ENCODE measurements at regions not wholly inside any gene's neighbourhood (a gene's known extent, or its start where the extent isn't known, plus 50 kb on each side); places are given as distances from the start of the nearest gene placed in this dataset.

DNA sequence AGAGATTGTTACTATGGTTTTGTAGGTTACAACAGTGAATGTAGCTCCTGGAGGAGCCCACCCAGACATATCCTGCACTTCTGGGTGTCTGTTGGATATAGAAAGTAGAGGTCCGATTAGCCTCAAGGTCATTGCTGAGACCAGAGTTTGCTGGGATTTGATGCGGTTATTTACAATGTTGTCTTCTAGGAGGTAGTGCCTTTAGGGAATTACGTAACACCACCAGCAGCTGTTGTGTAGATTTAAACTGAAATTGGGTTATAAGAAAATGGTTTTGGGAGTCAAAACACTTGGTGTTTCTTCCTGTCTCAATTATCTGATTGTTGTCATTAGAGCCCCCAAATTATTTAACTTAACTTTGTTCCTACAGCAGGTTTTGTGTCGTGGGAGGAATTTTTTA, 225.3 kb upstream of the PELI2 start:
- Histone ChIP-seq H3K27me3 (replicated peaks in 2 of 5; ENCODE audit: control insufficient read depth in 4 of 5, insufficient read depth in 5 of 5, low read length in 4 of 5) (no peaks in the 10 kb centered on the region), H3K9me3 (ENCODE audit: control extremely low read depth in 1 of 5, control insufficient read depth in 4 of 5, insufficient read depth in 2 of 5, low read depth in 1 of 5, low read length in 4 of 5) (no peaks in the 10 kb centered on the region), H3K36me3 (ENCODE audit: control insufficient read depth in 4 of 4, insufficient read depth in 4 of 4, low read length in 3 of 4) (no peaks in the 10 kb centered on the region), H3K4me3 (ENCODE audit: control insufficient read depth in 1 of 7, extremely low read depth in 1 of 7, insufficient read depth in 4 of 7, low read depth in 2 of 7, low read length in 6 of 7) (no peak overlapping the region), H3K27ac (ENCODE audit: insufficient read depth in 1 of 2, low read depth in 1 of 2, low read length in 2 of 2, poor library complexity in 1 of 2, severe bottlenecking in 2 of 2) (no peak overlapping the region), H3K4me1 (ENCODE audit: control extremely low read depth in 1 of 4, control insufficient read depth in 4 of 4, insufficient read depth in 4 of 4, low read length in 3 of 4) (no peaks in the 10 kb centered on the region)
- CTCF ChIA-PET, result no interaction called here
- DNase-seq, result no peak
- WGBS (ENCODE audit: insufficient coverage), result 94% methylated on average over 3 of the region's 4 CpGs
- POLR2A ChIA-PET, result interaction anchor here (0.6 kb wide), 1 partner anchor 257 kb away, joined by 3 read pairs; no protein-coding TSS in a partner anchor

DNA sequence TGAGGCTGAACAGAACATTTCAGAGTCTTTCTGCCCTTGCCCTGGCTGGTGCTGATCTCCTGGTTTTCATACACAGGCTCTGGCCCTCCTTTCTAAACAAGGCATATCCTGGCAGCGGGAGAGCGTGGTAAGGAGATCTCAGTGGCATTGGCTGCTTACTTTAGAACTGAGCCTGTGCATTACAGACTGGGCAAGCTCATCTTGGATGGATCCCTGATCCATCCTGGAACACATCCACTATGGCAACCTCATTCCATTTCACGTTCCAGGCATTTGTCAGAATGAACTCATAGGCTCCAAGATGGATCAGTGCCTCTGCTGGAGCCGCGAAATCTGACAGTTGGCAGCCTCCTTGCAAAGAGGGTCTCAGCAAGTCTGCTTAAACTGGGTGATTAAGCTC, 224.5 kb upstream of the PELI2 start:
- ChIA-PET CTCF (no interaction called here), POLR2A (no interaction called here)
- no peak for DNase-seq
- Histone ChIP-seq H3K27ac (ENCODE audit: insufficient read depth in 1 of 2, low read depth in 1 of 2, low read length in 2 of 2, poor library complexity in 1 of 2, severe bottlenecking in 2 of 2) (no peak overlapping the region), H3K4me3 (ENCODE audit: control insufficient read depth in 1 of 7, extremely low read depth in 1 of 7, insufficient read depth in 4 of 7, low read depth in 2 of 7, low read length in 6 of 7) (no peak overlapping the region), H3K9me3 (ENCODE audit: control extremely low read depth in 1 of 5, control insufficient read depth in 4 of 5, insufficient read depth in 2 of 5, low read depth in 1 of 5, low read length in 4 of 5) (no peaks in the 10 kb centered on the region), H3K27me3 (replicated peaks in 2 of 5; ENCODE audit: control insufficient read depth in 4 of 5, insufficient read depth in 5 of 5, low read length in 4 of 5) (no peaks in the 10 kb centered on the region), H3K36me3 (ENCODE audit: control insufficient read depth in 4 of 4, insufficient read depth in 4 of 4, low read length in 3 of 4) (no peaks in the 10 kb centered on the region), H3K4me1 (ENCODE audit: control extremely low read depth in 1 of 4, control insufficient read depth in 4 of 4, insufficient read depth in 4 of 4, low read length in 3 of 4) (no peaks in the 10 kb centered on the region)
- WGBS (ENCODE audit: insufficient coverage), result 99% methylated on average over 5 of the region's 5 CpGs

DNA sequence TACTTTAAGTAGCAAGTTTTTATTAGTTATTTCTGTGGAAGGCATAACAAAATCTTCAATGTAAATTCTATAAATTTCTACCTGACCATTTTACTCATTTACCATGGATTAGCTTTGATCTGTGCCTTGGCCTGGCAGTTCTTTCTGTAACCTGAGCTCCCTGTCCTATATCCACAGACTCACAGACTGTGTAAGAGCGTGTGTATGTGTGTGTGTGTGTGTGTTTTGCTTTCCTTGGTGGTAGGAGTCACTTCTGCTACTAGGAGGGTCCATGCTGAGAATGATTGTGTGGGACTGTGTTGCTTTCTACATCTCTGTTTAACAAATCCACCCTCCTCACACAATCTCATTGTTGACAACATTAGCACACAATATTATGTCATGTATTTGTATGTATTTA, 221.2 kb upstream of the PELI2 start:
- no peaks in the 10 kb centered on the region for H3K36me3 ChIP-seq (ENCODE audit: control insufficient read depth in 4 of 4, insufficient read depth in 4 of 4, low read length in 3 of 4)
- H3K9me3 ChIP-seq (ENCODE audit: control extremely low read depth in 1 of 5, control insufficient read depth in 4 of 5, insufficient read depth in 2 of 5, low read depth in 1 of 5, low read length in 4 of 5), result no peaks in the 10 kb centered on the region
- H3K27ac ChIP-seq (ENCODE audit: insufficient read depth in 1 of 2, low read depth in 1 of 2, low read length in 2 of 2, poor library complexity in 1 of 2, severe bottlenecking in 2 of 2), result no peak overlapping the region
- no peaks in the 10 kb centered on the region for H3K4me1 ChIP-seq (ENCODE audit: control extremely low read depth in 1 of 4, control insufficient read depth in 4 of 4, insufficient read depth in 4 of 4, low read length in 3 of 4)
- ChIA-PET POLR2A (no interaction called here), CTCF (no interaction called here)
- DNase-seq, result no peak
- H3K27me3 ChIP-seq (replicated peaks in 2 of 5; ENCODE audit: control insufficient read depth in 4 of 5, insufficient read depth in 5 of 5, low read length in 4 of 5), result no peaks in the 10 kb centered on the region
- no CpG with 5 or more reads among the region's 1 CpG for WGBS (ENCODE audit: insufficient coverage)
- H3K4me3 ChIP-seq (ENCODE audit: control insufficient read depth in 1 of 7, extremely low read depth in 1 of 7, insufficient read depth in 4 of 7, low read depth in 2 of 7, low read length in 6 of 7), result no peak overlapping the region

DNA sequence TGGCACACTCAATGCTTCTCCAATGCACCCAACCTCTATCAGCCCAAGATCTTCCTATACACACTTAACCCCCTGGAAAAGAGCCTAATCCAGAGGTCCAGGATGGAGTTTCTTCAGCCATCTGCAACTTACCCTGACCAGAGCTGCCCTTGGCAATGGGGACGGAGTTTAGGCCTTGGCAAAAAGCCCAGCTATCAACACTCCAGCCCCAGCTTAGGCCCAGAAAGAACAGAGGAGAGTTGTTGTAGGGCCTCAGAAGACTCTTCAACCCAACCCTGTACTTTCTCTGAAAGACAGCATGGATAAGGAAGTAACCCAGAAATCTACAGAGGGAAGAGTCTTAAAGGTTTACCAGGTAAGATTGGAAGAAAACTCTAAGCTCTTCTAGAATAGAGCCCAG, 219.3 kb upstream of the PELI2 start:
- ChIA-PET POLR2A (no interaction called here), CTCF (no interaction called here)
- no peaks in the 10 kb centered on the region for H3K27me3 ChIP-seq (replicated peaks in 2 of 5; ENCODE audit: control insufficient read depth in 4 of 5, insufficient read depth in 5 of 5, low read length in 4 of 5)
- H3K9me3 ChIP-seq (ENCODE audit: control extremely low read depth in 1 of 5, control insufficient read depth in 4 of 5, insufficient read depth in 2 of 5, low read depth in 1 of 5, low read length in 4 of 5), result no peaks in the 10 kb centered on the region
- no CpG with 5 or more reads among the region's 1 CpG for WGBS (ENCODE audit: insufficient coverage)
- no peak overlapping the region for H3K4me3 ChIP-seq (ENCODE audit: control insufficient read depth in 1 of 7, extremely low read depth in 1 of 7, insufficient read depth in 4 of 7, low read depth in 2 of 7, low read length in 6 of 7)
- no peaks in the 10 kb centered on the region for H3K4me1 ChIP-seq (ENCODE audit: control extremely low read depth in 1 of 4, control insufficient read depth in 4 of 4, insufficient read depth in 4 of 4, low read length in 3 of 4)
- H3K27ac ChIP-seq (ENCODE audit: insufficient read depth in 1 of 2, low read depth in 1 of 2, low read length in 2 of 2, poor library complexity in 1 of 2, severe bottlenecking in 2 of 2), result no peak overlapping the region
- DNase-seq, result no peak
- no peaks in the 10 kb centered on the region for H3K36me3 ChIP-seq (ENCODE audit: control insufficient read depth in 4 of 4, insufficient read depth in 4 of 4, low read length in 3 of 4)

DNA sequence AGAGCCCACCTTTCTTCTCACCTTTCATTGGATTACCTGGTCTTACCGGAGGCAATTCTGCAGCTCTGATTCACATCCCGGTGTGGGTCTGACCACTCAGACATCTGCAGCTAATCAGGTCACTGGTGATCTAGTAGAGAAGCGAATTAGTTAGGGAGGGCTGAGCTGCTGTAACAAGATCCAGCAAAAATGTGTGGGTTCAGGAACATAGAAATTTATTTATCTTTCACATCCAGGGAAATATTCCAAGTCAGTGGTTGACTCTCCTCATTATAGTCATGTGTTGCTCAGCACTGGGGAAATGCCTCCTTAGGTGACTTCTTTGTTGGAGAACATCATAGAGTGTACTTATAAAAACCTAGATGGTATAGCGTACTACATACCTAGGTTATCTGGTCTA, 218.7 kb upstream of the PELI2 start:
- 100% methylated on average over 2 of the region's 4 CpGs for WGBS (ENCODE audit: insufficient coverage)
- Histone ChIP-seq H3K4me3 (ENCODE audit: control insufficient read depth in 1 of 7, extremely low read depth in 1 of 7, insufficient read depth in 4 of 7, low read depth in 2 of 7, low read length in 6 of 7) (no peak overlapping the region), H3K27ac (ENCODE audit: insufficient read depth in 1 of 2, low read depth in 1 of 2, low read length in 2 of 2, poor library complexity in 1 of 2, severe bottlenecking in 2 of 2) (no peak overlapping the region), H3K4me1 (ENCODE audit: control extremely low read depth in 1 of 4, control insufficient read depth in 4 of 4, insufficient read depth in 4 of 4, low read length in 3 of 4) (no peaks in the 10 kb centered on the region), H3K27me3 (replicated peaks in 2 of 5; ENCODE audit: control insufficient read depth in 4 of 5, insufficient read depth in 5 of 5, low read length in 4 of 5) (no peaks in the 10 kb centered on the region), H3K9me3 (ENCODE audit: control extremely low read depth in 1 of 5, control insufficient read depth in 4 of 5, insufficient read depth in 2 of 5, low read depth in 1 of 5, low read length in 4 of 5) (no peaks in the 10 kb centered on the region), H3K36me3 (ENCODE audit: control insufficient read depth in 4 of 4, insufficient read depth in 4 of 4, low read length in 3 of 4) (no peaks in the 10 kb centered on the region)
- no peak for DNase-seq
- ChIA-PET CTCF (no interaction called here), POLR2A (no interaction called here)

DNA sequence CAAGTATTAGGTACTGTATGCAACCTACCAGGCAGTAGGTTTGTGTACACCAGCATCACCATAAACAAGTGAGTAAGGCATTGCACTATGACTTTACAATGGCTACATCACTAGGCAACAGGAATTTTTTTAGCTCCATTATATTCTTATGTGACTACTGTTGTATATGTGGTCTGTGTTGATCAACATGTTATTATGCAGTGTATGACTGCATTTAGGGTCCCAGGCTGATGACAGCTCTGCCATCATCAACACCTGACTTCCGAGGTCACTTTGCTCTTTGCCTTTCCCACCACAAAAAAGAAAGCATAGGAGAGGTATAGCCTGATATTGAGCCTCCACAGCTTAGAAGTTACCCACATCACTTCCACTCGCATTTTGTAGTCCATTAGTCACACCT, 217.5 kb upstream of the PELI2 start:
- ChIA-PET CTCF (no interaction called here), POLR2A (no interaction called here)
- Histone ChIP-seq H3K27me3 (replicated peaks in 2 of 5; ENCODE audit: control insufficient read depth in 4 of 5, insufficient read depth in 5 of 5, low read length in 4 of 5) (no peaks in the 10 kb centered on the region), H3K36me3 (ENCODE audit: control insufficient read depth in 4 of 4, insufficient read depth in 4 of 4, low read length in 3 of 4) (no peaks in the 10 kb centered on the region), H3K4me1 (ENCODE audit: control extremely low read depth in 1 of 4, control insufficient read depth in 4 of 4, insufficient read depth in 4 of 4, low read length in 3 of 4) (no peaks in the 10 kb centered on the region), H3K4me3 (ENCODE audit: control insufficient read depth in 1 of 7, extremely low read depth in 1 of 7, insufficient read depth in 4 of 7, low read depth in 2 of 7, low read length in 6 of 7) (no peak overlapping the region), H3K9me3 (ENCODE audit: control extremely low read depth in 1 of 5, control insufficient read depth in 4 of 5, insufficient read depth in 2 of 5, low read depth in 1 of 5, low read length in 4 of 5) (no peaks in the 10 kb centered on the region), H3K27ac (ENCODE audit: insufficient read depth in 1 of 2, low read depth in 1 of 2, low read length in 2 of 2, poor library complexity in 1 of 2, severe bottlenecking in 2 of 2) (no peak overlapping the region)
- no peak for DNase-seq
- 100% methylated on average over 1 of the region's 2 CpGs for WGBS (ENCODE audit: insufficient coverage)

DNA sequence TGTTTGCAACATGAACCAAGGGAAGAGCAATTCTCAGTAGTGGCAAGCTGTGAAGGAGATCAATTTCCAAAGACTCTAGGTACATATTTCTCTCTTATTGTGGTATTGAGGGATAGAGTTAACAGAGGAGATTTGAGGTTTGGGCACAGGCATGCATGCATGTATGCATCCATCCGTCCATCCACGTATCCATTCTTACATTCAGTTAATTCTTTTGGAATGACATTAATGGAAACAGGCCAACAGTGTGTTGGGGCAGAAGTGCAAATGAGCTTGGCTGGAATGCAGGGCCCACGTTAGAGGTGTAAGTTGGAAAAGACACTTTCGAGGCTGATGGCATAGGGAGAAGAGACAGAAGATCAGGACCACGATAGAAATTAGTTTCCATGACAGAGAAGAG, 216.9 kb upstream of the PELI2 start:
- DNase-seq, result no peak
- Histone ChIP-seq H3K27me3 (replicated peaks in 2 of 5; ENCODE audit: control insufficient read depth in 4 of 5, insufficient read depth in 5 of 5, low read length in 4 of 5) (no peaks in the 10 kb centered on the region), H3K4me1 (ENCODE audit: control extremely low read depth in 1 of 4, control insufficient read depth in 4 of 4, insufficient read depth in 4 of 4, low read length in 3 of 4) (no peaks in the 10 kb centered on the region), H3K9me3 (ENCODE audit: control extremely low read depth in 1 of 5, control insufficient read depth in 4 of 5, insufficient read depth in 2 of 5, low read depth in 1 of 5, low read length in 4 of 5) (peaks cover 0 to 2% (median 0%) of the 10 kb centered on the region in 5 experiments), H3K36me3 (ENCODE audit: control insufficient read depth in 4 of 4, insufficient read depth in 4 of 4, low read length in 3 of 4) (no peaks in the 10 kb centered on the region), H3K27ac (ENCODE audit: insufficient read depth in 1 of 2, low read depth in 1 of 2, low read length in 2 of 2, poor library complexity in 1 of 2, severe bottlenecking in 2 of 2) (no peak overlapping the region), H3K4me3 (ENCODE audit: control insufficient read depth in 1 of 7, extremely low read depth in 1 of 7, insufficient read depth in 4 of 7, low read depth in 2 of 7, low read length in 6 of 7) (no peak overlapping the region)
- POLR2A ChIA-PET, result no interaction called here
- CTCF ChIA-PET, result no interaction called here
- WGBS (ENCODE audit: insufficient coverage), result 94% methylated on average over 5 of the region's 5 CpGs

DNA sequence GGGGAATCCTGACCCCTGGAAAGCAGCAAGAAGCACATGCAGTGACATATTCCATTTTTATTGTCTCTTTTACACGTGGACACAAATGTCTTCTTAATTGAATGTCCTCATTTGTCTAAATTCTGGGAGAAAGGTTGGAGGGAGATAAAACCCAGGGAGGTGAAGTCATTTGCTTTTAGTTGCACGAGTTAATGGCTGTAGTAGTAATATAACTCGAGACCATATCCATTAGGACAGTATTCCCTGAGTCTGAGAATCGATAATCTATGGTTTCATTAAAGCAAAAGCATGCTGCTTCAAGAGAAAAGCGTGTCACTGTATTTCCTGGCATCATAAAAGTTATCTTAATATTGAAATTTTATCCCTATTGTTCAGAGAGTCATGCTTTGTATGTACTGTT, 216.0 kb upstream of the PELI2 start:
- DNase-seq, result no peak
- WGBS (ENCODE audit: insufficient coverage), result 94% methylated on average over 2 of the region's 5 CpGs
- no peak overlapping the region for H3K4me3 ChIP-seq (ENCODE audit: control insufficient read depth in 1 of 7, extremely low read depth in 1 of 7, insufficient read depth in 4 of 7, low read depth in 2 of 7, low read length in 6 of 7)
- CTCF ChIA-PET, result no interaction called here
- peaks cover 0 to 2% (median 0%) of the 10 kb centered on the region in 5 experiments for H3K9me3 ChIP-seq (ENCODE audit: control extremely low read depth in 1 of 5, control insufficient read depth in 4 of 5, insufficient read depth in 2 of 5, low read depth in 1 of 5, low read length in 4 of 5)
- no peaks in the 10 kb centered on the region for H3K4me1 ChIP-seq (ENCODE audit: control extremely low read depth in 1 of 4, control insufficient read depth in 4 of 4, insufficient read depth in 4 of 4, low read length in 3 of 4)
- H3K36me3 ChIP-seq (ENCODE audit: control insufficient read depth in 4 of 4, insufficient read depth in 4 of 4, low read length in 3 of 4), result no peaks in the 10 kb centered on the region
- H3K27me3 ChIP-seq (replicated peaks in 2 of 5; ENCODE audit: control insufficient read depth in 4 of 5, insufficient read depth in 5 of 5, low read length in 4 of 5), result no peaks in the 10 kb centered on the region
- POLR2A ChIA-PET, result no interaction called here
- no peak overlapping the region for H3K27ac ChIP-seq (ENCODE audit: insufficient read depth in 1 of 2, low read depth in 1 of 2, low read length in 2 of 2, poor library complexity in 1 of 2, severe bottlenecking in 2 of 2)

Measured in common myeloid progenitor, CD34-positive (primary cell).